Kidney glomerular epithelial cell (primary cell): ENCODE measurements at regions not wholly inside any gene's neighbourhood (a gene's known extent, or its start where the extent isn't known, plus 50 kb on each side); places are given as distances from the start of the nearest gene placed in this dataset.

ENCODE experiments used
- DNase-seq: peaks from one replicate; lab custom pipeline; 2025; lab: John Stamatoyannopoulos, UW

- DNase-seq, result no peak
These were observed 133.8 kb upstream of the ACVR2A start for GRCh38 chr2:147711031-147711430.

- no peak for DNase-seq
These were observed 135.2 kb upstream of the ACVR2A start for GRCh38 chr2:147709655-147710054.

GRCh38 chr2:147703171-147703570 lies 141.7 kb upstream of the ACVR2A start:
- DNase-seq, result no peak

- DNase-seq, result no peak
These were observed 146.7 kb upstream of the ACVR2A start for GRCh38 chr2:147698166-147698565.

- DNase-seq, result no peak
These were observed 148.4 kb upstream of the ACVR2A start for GRCh38 chr2:147696426-147696825.

- DNase-seq, result no peak
These were observed 155.5 kb upstream of the ACVR2A start for GRCh38 chr2:147689220-147689909.

- DNase-seq, result no peak
These were observed 156.6 kb upstream of the ACVR2A start for GRCh38 chr2:147688242-147688641.

- no peak for DNase-seq
These were observed 158.5 kb upstream of the ACVR2A start for GRCh38 chr2:147686365-147686764.

GRCh38 chr2:147684903-147685302 lies 159.9 kb upstream of the ACVR2A start:
- no peak for DNase-seq

GRCh38 chr2:147683380-147683779 lies 161.4 kb upstream of the ACVR2A start:
- DNase-seq, result no peak

- no peak for DNase-seq
These were observed 163.7 kb upstream of the ACVR2A start for GRCh38 chr2:147681093-147681492.

GRCh38 chr2:147679955-147680531 lies 164.8 kb upstream of the ACVR2A start:
- no peak for DNase-seq

- DNase-seq, result no peak
These were observed 165.5 kb upstream of the ACVR2A start for GRCh38 chr2:147679191-147679954.

GRCh38 chr2:147665105-147665504 lies 179.7 kb upstream of the ACVR2A start:
- no peak for DNase-seq

GRCh38 chr2:147663962-147664361 lies 180.9 kb upstream of the ACVR2A start:
- no peak for DNase-seq

GRCh38 chr2:147663153-147663961 lies 181.5 kb upstream of the ACVR2A start:
- no peak for DNase-seq

GRCh38 chr2:147662221-147662620 lies 182.6 kb upstream of the ACVR2A start:
- DNase-seq, result no peak

GRCh38 chr2:147660680-147661079 lies 184.1 kb upstream of the ACVR2A start:
- no peak for DNase-seq

- no peak for DNase-seq
These were observed 185.8 kb upstream of the ACVR2A start for GRCh38 chr2:147659051-147659450.

GRCh38 chr2:147657086-147658000 lies 187.5 kb upstream of the ACVR2A start:
- DNase-seq, result no peak

GRCh38 chr2:147649998-147650397 lies 194.8 kb upstream of the ACVR2A start:
- no peak for DNase-seq
